Lower lobe of right lung (tissue), 2 donors: ENCODE measurements at regions not wholly inside any gene's neighbourhood (a gene's known extent, or its start where the extent isn't known, plus 50 kb on each side); places are given as distances from the start of the nearest gene placed in this dataset.

ENCODE experiments used
- ATAC-seq, 2 donors: fragments of 200-7000 bp; cut with Tn5 transposase; one replicate each; pipeline ENCODE4 v1.9.1; 2020 to 2022; ENCODE audit warnings: mild to moderate bottlenecking in 2 of 2, moderate library complexity in 2 of 2
- DNase-seq: peaks from one replicate; pipeline ENCODE4 v3.0.0-alpha.2; 2020
- H3K27ac ChIP-seq: fragments of 200-600 bp; one replicate; pipeline ENCODE4 v1.8.0; 2022
- H3K27me3 ChIP-seq: fragments of 200-600 bp; one replicate; pipeline ENCODE4 v1.8.0; 2022; ENCODE audit warnings: low read depth
- H3K36me3 ChIP-seq: fragments of 200-600 bp; one replicate; pipeline ENCODE4 v1.8.0; 2022; ENCODE audit warnings: mild to moderate bottlenecking
- H3K4me1 ChIP-seq: fragments of 200-600 bp; one replicate; pipeline ENCODE4 v1.8.0; 2022
- H3K4me3 ChIP-seq: fragments of 200-600 bp; one replicate; pipeline ENCODE4 v1.8.0; 2022; ENCODE audit warnings: mild to moderate bottlenecking
- H3K9me3 ChIP-seq: fragments of 200-600 bp; one replicate; pipeline ENCODE4 v1.8.0; 2022
- CTCF ChIP-seq: fragments of 200-600 bp; IDR thresholded peaks from one replicate; pipeline ENCODE4 v1.8.0; 2022; ENCODE audit warnings: antibody characterized with exemption, mild to moderate bottlenecking
- intact Hi-C: fragments of 100-400 bp; cut with DNase I; formaldehyde crosslinking; loops from one replicate; pipeline ENCODE4 v1.11.0; 2022
- donor health status: DM: no; HTN: yes; CAD: no; lungs with severe emphysema.

DNA sequence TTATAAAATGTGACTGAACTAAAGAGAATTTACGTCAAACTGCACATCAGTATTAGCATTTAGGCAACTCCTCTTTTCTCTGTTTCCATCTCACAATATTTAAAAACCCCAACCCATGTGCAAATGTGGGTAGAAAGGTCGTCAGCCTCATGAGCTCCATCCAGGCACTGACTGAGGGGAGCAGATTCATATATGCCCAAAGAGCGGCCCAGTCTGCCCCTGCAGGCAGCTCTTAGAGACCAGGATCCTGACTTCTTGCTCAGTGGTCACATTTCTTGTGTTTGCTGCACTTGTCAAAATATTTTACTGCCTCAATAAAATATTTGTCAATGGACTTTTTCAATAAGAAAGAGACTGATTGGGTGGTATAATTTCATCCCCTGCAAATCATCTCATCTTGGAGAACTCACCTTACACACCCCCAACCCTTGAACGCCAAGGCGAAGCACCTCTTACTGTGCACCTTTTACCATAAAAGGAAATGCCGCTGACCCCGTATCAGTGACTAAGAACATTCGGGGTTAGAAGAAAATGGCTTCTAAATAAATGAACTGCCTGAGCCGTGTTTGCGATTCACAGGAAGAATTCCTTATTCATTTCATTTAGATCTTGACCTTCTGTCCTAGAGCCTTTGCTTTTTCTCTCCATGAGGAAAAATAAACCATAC is 418.8 kb downstream of the BCL11B start:
- TF ChIP-seq CTCF: no peak
- intact Hi-C loops: no loop called here
- Histone ChIP-seq H3K9me3 (no peaks in the 10 kb centered on the region), H3K4me3 (no peak overlapping the region), H3K27me3 (peaks cover 5% of the 10 kb centered on the region), H3K36me3 (no peaks in the 10 kb centered on the region), H3K4me1 (no peaks in the 10 kb centered on the region), H3K27ac (no peak overlapping the region)
- ATAC-seq (no peak), DNase-seq (no peak)

DNA sequence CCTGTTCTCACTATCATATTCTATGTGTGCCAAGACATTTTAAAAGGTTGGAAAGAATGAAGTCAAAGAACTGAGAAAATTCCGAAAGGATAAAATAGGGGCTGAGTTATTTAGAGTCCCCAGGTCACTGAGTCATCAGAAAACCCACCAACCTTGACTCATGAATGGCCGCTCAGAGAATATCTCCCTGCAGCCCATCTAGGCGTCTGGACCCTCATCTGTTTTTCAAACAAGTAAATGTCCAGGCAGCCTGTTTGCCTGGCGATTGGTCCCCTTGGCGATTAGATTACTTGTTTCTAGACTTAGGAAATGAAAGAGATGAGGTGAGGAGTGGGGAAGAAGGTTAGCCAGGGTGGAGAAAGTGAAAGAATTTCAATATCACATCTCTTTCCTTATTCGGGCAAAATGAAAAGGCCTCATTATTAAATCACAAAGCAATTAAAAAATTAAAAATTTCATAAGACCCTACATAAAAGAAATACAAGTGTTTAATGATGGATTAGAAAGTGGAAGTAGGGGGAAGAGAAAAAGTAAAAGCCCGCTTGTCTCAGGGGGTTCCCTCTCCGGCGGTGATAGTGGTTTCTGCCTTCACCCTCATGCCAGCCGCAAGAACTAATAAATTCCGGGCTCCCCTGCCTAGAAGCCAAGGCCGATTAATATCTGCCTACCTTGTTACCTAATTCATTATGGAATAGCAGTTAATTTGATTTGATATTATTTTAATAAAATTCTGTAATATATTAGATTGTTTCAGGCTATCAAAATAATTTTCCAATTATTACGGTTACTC is 415.9 kb downstream of the BCL11B start:
- H3K4me3 ChIP-seq: no peak overlapping the region
- no peaks in the 10 kb centered on the region for H3K9me3 ChIP-seq
- no peaks in the 10 kb centered on the region for H3K36me3 ChIP-seq
- DNase-seq (no peak), ATAC-seq (no peak)
- H3K4me1 ChIP-seq: no peaks in the 10 kb centered on the region
- H3K27me3 ChIP-seq: peaks cover 17% of the 10 kb centered on the region
- intact Hi-C loops: no loop called here
- no peak for TF ChIP-seq CTCF
- H3K27ac ChIP-seq: no peak overlapping the region

GRCh38 chr14:98858158-98858557 is 413.8 kb downstream of the BCL11B start:
- peaks cover 17% of the 10 kb centered on the region for H3K27me3 ChIP-seq
- DNase-seq (no peak), ATAC-seq (no peak)
- intact Hi-C loops: no loop called here
- H3K36me3 ChIP-seq: no peaks in the 10 kb centered on the region
- H3K9me3 ChIP-seq: no peaks in the 10 kb centered on the region
- TF ChIP-seq CTCF: no peak
- no peak overlapping the region for H3K27ac ChIP-seq
- no peaks in the 10 kb centered on the region for H3K4me1 ChIP-seq
- H3K4me3 ChIP-seq: no peak overlapping the region

DNA sequence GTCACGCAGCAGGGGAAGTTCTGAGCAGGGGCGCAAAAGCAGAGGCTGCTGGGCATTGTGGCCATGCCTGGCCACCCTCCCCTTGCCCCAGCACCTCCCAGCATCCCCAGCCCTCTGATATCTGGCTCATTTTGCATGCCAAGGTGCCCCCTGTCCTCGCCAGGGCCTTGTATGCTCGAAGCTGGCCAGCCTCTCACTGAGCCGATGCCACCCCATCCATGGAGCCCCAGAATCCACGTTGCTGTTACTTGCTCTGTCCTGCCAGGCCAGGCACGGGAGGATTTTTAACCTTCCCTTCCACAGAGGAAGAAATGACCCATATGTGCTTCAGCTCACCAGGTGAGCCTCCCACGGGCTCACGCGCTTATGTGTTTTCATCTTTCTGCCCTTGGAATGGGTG is 413.4 kb downstream of the BCL11B start:
- no peaks in the 10 kb centered on the region for H3K9me3 ChIP-seq
- peaks cover 14% of the 10 kb centered on the region for H3K27me3 ChIP-seq
- DNase-seq (no peak), ATAC-seq (no peak)
- no peak overlapping the region for H3K4me3 ChIP-seq
- H3K27ac ChIP-seq: no peak overlapping the region
- intact Hi-C loops: no loop called here
- H3K4me1 ChIP-seq: no peaks in the 10 kb centered on the region
- no peak for TF ChIP-seq CTCF
- no peaks in the 10 kb centered on the region for H3K36me3 ChIP-seq

DNA sequence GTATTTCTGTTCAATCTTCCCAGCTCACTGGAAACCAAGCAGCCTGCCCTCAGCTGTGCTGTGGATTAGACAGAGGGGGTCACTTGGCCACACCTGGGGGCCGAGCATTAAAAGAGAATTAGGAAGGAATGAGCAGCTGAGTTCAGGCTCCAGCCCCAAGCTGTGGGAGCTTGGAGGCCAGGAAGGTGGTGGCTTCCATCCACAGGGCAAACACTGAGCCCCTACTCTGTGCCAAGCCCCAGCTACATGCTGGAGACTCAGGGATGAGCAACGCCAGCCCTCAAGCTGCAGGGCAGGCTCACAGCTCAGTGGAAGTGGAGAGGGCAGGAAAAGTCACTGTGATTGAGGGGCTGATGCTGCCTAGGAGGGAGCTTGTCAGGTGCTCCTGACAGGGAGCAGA is 412.7 kb downstream of the BCL11B start:
- peaks cover 12% of the 10 kb centered on the region for H3K27me3 ChIP-seq
- H3K9me3 ChIP-seq: no peaks in the 10 kb centered on the region
- H3K36me3 ChIP-seq: no peaks in the 10 kb centered on the region
- no peaks in the 10 kb centered on the region for H3K4me1 ChIP-seq
- no peak overlapping the region for H3K27ac ChIP-seq
- H3K4me3 ChIP-seq: no peak overlapping the region
- no peak for DNase-seq
- no peak for TF ChIP-seq CTCF
- ATAC-seq: no peak
- intact Hi-C loops: no loop called here
